HG02973 (cell line): ENCODE measurements at regions not wholly inside any gene's neighbourhood (a gene's known extent, or its start where the extent isn't known, plus 50 kb on each side); places are given as distances from the start of the nearest gene placed in this dataset.

Experiments
- ATAC-seq: cut with Tn5 transposase; IDR thresholded peaks from one replicate; pipeline ENCODE4 v1.9.1; 2021; ENCODE audit warnings: moderate library complexity; ENCODE audit not compliant: unreplicated experiment

DNA sequence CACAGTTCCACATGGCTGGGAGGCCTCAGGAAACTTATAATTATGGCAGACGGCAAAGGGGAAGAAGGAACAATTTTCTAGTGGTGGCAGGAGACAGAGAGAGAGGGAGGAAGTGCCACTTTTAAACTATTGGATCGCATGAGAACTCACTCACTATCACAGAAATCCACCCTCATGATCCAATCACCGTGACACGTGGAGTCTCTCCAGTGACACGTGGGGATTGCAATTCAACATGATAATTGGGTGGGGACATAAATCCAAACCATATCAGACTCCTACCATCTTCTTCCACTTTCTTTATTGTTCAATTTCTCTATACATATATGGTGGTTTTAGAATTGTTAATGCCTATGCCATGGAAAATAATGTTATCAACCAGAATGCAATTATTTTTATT lies 103.7 kb upstream of the SYT1 start:
- ATAC-seq, result no peak

DNA sequence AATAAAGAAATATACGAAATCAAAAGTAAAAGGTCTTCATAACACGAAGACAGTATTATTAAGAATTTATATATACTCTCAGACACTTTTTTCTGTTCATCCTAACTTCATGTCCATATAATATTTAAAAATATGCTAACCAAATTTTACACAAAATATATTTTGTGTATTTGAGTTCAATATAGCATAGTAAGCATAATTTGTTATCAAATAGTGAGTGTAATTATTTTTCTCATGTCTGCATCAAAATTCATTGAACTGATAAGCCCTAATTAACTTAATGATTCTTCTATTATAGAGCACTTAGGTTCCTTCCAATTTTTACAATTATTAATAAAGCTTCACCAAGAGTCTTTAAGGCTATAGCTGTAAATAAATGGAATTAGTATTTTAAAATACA lies 99.7 kb upstream of the SYT1 start:
- ATAC-seq, result no peak

DNA sequence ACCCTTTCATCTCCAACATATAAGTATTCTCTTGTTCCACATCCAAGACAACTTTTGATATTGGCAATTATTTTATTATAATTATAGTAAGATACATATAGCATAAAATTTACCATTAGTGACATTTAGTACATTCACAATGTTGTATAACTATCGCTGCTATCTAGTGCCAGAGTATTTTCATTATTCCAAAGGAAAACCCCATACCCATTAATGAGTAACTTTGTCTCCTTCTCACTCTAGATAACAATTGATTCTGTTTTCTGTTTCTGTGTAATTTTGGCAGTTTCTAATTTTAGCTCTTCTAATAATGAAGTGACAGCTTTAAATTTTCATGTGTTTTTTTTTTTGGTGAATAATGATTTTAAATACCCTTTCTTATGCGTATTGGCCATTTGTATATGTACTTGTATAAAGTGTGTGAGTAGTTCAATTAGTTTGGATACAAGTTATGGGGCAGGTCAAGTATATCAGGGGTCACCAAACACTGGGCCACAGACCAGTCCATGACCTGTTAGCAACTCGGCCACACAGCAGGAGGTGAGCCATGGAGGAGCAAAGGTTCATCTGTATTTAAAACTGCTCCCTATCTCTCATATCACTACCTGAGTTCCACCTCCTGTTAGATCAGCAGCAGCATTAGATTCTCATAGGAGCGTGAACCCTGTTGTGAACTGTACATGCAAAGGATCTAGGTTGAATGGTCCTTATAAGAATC lies 97.2 kb upstream of the SYT1 start:
- no peak for ATAC-seq

GRCh38 chr12:78778339-78778738 lies 86.2 kb upstream of the SYT1 start:
- ATAC-seq, result no peak

GRCh38 chr12:78787576-78787975 lies 77.0 kb upstream of the SYT1 start:
- no peak for ATAC-seq

DNA sequence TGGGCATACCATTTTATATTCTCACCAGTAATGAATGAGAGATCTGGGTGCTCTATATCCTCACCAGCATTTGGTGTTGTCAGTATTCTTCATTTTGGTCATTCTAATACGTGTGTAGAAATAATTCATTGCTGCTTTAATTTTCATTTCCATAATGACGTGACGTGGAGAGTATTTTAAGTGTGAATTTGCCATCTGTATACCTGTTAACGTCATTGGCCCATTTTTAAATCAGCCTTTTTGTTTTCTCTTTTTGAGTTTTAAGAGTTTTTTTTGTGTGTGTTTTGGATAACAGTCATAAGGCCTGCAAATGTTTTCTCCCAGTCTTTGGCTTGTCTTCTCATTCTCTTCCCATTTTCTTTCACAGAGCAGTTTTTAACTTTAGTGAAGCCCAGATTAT lies 74.4 kb upstream of the SYT1 start:
- no peak for ATAC-seq

GRCh38 chr12:78792052-78792698 lies 72.4 kb upstream of the SYT1 start:
- no peak for ATAC-seq

DNA sequence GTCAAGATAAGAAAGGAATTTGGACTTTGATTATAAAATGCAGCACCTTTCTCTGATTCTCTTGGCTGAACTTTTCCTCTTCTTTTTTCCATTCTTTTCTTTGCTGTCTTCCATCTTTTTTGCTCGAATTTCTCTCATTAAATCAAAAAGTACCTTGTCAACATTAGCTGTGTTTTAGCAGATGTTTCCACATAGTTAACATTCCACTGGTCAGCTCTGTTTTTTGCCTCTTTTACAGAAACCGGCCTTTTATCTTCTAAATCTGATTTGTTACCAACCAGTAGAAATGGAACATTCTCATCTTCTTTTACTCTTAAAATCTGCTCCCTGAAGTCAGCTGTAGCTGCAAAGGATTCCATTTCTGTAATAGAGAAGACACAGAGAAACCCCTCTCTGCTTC lies 71.1 kb upstream of the SYT1 start:
- no peak for ATAC-seq

GRCh38 chr12:78793982-78794381 lies 70.6 kb upstream of the SYT1 start:
- no peak for ATAC-seq

DNA sequence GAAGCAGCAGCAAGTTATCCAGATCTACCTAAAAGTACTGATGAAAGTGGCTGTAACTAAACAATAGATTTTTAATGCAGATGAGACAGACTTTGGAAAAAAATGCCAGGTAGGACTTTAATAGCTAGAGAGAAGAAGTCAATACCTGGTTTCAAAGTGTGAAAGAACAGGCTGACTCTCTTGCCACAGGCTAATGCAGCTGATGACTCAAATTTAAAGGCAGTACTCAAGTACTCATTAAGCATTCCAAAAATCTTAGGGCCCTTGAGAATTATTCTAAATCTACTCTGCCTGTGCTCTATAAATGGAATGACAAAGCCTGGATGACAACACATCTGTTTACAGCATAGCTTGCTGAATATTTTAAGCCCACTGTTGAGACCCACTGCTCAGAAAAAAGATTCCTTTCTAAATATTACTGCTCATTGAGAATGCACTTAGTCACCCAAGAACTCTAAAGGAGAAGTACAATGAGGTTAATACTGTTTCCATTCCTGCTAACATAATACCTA lies 68.6 kb upstream of the SYT1 start:
- ATAC-seq, result no peak

- no peak for ATAC-seq
These were observed 67.2 kb upstream of the SYT1 start for GRCh38 chr12:78797196-78797931.

GRCh38 chr12:78799649-78800048 lies 64.9 kb upstream of the SYT1 start:
- ATAC-seq, result no peak

- no peak for ATAC-seq
These were observed 62.0 kb upstream of the SYT1 start for GRCh38 chr12:78802593-78802992.

DNA sequence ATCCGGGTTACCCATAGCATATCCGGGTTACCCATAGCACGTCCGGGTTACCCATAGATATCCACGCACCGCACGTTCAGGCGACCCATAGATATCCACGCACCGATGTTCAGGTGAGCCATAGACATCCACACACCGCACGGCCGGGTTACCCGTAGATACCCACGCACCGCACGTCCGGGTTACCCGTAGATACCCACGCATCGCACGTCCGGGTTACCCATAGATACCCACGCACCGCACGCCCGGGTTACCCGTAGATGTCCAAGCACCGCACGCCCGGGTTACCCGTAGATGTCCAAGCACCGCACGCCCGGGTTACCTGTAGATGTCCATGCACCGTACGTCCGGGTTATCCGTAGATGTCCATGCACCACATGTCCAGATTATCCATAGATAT lies 60.3 kb upstream of the SYT1 start:
- no peak for ATAC-seq
